Retina (tissue), 1 donor: ENCODE measurements at regions not wholly inside any gene's neighbourhood (a gene's known extent, or its start where the extent isn't known, plus 50 kb on each side); places are given as distances from the start of the nearest gene placed in this dataset.
A peak's percentile ranks its signal among the peaks of the same experiment; 100 is the strongest.
"Not testable (repeated sequence)": the region's sequence is repeated elsewhere in the genome, so short reads cannot be mapped to it uniquely, and the experiment has no call there.

Source experiments
- DNase-seq: peaks from one replicate; pipeline ENCODE4 v3.0.0-alpha.2; 2016

- no peak for DNase-seq
These were observed 1029.3 kb downstream of the PCDH17 start for GRCh38 chr13:58660826-58661225.

GRCh38 chr13:58666331-58666730, 1034.8 kb downstream of the PCDH17 start:
- no peak for DNase-seq

DNA sequence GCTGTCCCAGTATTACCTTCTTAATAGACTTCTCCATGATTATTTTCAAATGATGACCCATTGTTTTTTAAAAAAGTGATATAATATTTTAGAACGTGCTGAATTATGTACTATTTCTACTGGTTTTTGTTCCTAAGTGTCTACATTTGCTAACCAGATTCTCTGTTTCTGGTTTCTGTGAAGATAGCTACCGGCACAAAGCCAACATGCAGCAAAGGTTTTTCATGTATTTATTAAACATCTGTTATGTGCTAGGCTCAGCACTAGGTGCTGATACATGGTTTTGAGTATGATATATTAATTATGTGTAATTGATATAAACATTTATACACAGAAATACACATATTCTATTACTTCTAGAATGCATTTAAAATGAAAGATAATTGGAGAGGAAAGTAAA, 1035.6 kb downstream of the PCDH17 start:
- DNase-seq = no peak

GRCh38 chr13:58680115-58680514, 1048.6 kb downstream of the PCDH17 start:
- no peak for DNase-seq

DNA sequence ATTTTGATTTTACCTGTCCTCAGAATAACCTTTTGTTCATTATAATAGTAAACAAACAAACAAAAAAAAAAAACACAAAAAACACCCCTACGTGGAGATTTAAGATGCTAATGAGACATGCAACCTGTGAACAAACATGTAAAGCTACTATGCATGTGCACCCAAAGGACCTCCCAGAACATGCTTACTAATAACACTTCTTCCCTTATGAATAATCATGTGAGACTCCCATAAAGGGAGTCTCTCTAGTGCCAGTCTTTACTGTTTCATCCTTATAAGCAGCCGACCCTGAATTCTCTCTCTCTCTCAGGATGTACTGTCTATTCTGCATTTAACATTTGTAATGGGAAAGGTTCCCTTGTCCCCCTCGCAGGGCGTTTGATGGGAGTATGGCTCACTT, 1051.1 kb downstream of the PCDH17 start:
- DNase-seq = no peak

GRCh38 chr13:58687148-58687547, 1055.6 kb downstream of the PCDH17 start:
- peak; percentile 5 for DNase-seq

DNA sequence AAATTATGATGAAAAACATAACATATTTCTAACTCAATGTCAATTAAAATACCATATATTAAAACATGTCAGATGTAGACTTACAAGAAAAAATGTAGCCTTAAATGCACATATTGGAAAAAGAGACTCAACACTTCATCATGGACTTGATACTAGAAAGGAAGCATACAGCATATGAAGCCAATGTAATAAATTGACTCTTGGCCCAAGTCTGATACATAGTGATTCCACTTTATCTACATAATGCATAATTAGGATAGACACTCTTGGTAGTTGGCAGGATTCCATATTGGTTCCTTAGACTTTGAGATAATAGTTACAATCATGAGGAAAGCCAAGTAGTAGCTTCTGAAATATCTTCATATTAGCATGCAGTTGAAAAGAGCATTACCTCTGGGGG, 1067.0 kb downstream of the PCDH17 start:
- no peak for DNase-seq

GRCh38 chr13:58704953-58705352, 1073.4 kb downstream of the PCDH17 start:
- no peak for DNase-seq

- DNase-seq = no peak
These were observed 1074.9 kb downstream of the PCDH17 start for GRCh38 chr13:58706421-58706820.

- peak; percentile 17 for DNase-seq
These were observed 1080.6 kb downstream of the PCDH17 start for GRCh38 chr13:58712191-58712590.

DNA sequence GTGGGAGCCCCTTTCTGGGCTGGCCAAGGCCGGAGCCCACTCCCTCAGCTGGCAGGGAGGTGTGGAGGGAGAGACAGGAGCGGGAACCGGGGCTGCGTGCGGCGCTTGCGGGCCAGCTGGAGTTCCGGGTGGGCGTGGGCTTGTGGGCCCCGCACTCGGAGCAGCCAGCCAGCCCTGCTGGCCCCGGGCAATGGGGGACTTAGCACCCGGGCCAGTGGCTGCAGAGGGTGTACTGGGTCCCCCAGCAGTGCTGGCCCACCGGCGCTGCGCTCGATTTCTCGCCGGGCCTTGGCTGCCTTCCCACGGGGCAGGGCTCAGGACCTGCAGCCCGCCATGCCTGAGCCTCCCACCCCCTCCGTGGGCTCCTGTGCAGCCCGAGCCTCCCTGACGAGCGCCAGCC, 1082.5 kb downstream of the PCDH17 start:
- not testable (repeated sequence) for DNase-seq

DNA sequence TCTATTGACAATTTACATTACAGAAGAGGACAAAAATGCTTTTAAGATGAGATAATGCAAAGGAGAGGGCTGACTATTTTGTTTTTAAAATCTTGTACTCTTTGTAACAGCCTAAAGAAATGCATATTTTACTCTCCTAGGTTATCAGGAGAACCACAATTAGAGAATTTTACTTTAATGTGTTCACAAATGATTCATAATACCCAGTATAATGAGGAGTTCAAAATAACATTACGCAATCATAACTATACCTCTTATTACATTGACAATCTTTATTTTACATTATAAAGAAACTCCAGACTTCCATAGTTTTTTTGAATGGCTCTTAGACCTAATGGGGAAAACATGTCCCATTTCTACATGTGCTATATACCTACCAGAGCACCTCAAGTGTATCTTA, 1089.7 kb downstream of the PCDH17 start:
- DNase-seq = no peak

DNA sequence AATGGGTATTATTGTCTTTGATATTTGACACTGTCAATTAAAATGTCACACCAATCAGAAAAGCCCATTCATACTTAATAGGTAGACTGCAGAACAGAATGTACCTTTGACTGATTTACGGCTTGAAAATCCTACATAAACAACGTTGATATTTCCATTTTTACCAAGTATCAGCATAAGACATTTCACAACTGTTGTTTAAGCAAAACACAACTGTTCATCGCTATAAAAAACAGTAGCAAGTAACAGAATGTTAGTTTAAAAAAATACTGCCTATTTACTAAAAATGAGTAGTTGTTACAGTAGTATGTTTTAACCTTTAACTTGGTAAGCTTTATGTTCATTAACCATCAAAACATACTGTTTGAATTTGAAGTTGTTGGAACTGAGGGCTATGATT, 1096.6 kb downstream of the PCDH17 start:
- no peak for DNase-seq

GRCh38 chr13:58729361-58729760, 1097.8 kb downstream of the PCDH17 start:
- DNase-seq = no peak

DNA sequence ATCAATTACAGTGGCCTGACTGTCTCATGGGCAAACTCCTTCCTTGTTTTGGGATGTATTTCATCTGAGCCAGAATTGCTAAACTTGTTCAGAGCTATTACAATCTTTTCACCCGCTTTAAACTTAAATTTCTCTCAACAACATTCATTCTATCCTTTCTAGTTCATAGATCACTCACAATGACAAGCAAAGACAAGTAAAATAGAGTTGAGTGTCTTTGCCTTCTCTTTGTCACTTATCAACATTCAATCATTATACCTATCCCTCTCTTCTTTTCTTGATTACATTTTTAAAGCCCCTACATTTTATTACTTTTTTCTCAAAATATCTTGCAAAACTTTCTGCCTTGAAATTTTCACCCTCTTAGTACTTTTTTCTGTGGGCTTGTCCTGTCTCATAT, 1113.1 kb downstream of the PCDH17 start:
- DNase-seq = no peak

GRCh38 chr13:58767566-58767965, 1136.0 kb downstream of the PCDH17 start:
- no peak for DNase-seq

GRCh38 chr13:58773280-58773859, 1141.8 kb downstream of the PCDH17 start:
- DNase-seq = no peak

DNA sequence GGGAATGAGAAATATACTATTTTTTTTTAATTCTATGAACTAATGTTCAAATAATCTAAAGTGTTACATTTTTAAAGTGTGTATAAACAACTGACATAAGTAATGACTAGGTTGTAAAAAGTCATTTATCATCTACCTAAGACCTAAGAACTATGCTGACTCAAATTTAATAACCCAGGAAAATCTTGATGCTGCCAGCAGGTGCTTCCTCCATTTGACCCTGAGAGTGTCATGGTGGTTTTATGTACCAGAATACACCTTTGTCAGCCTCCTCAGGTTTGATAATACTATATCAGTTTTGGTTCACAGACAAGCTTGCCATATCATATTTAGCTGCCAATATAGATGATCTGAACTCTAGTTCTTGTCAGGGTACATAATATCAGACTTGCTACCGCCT, 1151.2 kb downstream of the PCDH17 start:
- DNase-seq = no peak

DNA sequence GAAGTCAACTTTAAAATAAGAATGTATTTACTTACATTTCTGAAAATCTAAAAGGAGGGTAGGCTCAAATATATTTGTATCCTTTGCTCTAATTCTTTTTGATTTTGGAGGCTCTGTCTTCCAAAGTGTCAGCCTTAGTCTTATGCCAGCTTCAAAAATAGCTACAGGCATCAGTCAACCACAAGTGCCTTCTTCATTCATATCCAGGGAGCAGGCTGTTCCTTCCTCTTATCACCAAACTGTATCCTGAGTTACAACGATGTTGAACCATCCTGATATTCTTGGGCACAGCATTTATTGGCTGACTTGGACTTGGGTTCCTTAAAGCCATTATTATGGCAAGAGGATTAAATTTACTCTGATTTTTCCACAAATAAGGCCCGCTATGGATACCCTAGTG, 1161.3 kb downstream of the PCDH17 start:
- DNase-seq = no peak

GRCh38 chr13:58795715-58796114, 1164.2 kb downstream of the PCDH17 start:
- DNase-seq = no peak

DNA sequence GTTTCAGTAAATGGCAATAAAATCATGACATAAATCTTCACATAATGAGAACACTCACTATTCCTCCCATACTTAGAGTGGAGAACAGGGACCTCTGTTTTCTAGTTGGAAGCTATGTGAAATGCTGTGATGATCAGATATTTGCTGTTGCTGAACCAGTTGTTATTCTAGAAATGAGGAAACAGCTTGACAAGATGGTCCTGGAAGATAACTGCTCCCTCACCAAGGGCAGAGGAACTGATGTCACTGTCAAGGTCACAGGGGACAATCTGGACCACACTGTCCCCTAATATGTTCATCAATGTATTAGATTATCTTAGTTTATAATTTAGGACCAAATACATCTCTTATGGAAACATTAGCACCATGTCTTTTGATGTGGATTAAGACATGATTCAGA, 1173.3 kb downstream of the PCDH17 start:
- DNase-seq = no peak

DNA sequence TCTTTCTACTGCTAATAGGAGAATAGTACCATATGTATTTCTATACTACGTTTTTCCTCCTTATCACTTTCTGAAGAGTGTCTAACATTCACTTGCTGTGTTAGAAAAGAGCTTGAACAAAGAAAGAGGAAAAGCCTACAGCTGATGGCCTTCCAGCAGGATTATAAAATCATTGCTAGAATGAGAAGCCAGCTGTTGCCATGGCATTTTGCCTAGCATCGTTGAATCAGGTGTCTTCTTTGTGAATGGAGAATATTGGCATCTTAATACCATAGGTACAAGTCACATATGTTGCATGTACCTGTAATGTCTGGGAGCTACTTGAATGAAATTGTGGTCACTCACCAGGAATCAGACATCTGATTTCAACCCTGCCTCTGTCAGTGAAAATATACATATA, 1174.9 kb downstream of the PCDH17 start:
- DNase-seq = no peak

- no peak for DNase-seq
These were observed 1192.2 kb downstream of the PCDH17 start for GRCh38 chr13:58823701-58824100.

DNA sequence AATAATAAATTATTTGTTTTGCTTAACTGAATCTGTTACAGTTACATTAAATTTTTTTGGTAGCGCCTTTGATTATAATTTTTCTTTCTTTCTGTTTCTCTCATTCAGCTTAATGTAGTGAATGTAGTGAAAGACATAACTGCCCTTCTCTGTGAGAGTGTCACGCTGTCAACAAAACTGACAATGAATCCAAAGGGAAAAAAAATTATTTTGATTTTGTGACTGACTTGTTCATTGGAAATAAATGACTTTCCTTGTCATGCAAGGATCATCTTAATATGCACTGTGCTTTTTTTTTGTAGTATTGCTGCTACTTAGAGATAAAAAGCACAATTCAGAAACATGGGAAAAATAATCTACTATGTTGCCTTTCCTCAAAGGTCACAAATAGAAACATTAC, 1196.4 kb downstream of the PCDH17 start:
- DNase-seq = no peak

DNA sequence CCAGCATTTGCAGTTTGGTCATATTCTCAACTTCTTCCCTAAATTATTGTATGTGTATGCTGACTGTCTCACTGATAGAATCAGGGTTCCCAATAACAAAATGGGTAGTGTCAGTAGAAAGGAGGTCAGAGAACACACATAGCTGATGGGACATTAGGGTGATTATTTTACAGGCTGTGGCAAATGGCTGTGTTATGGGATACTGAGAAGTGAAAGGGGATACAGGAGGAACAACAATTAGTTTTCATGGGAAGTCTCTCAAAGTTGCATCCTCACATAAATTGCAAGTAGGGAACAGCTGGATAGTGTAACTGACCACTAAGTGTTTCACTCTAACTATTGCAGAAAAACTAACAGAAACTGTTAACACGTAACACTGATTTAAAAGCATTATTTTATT, 1199.3 kb downstream of the PCDH17 start:
- DNase-seq = no peak

GRCh38 chr13:58838615-58839014, 1207.1 kb downstream of the PCDH17 start:
- no peak for DNase-seq
